ENCODE measurements at regions not wholly inside any gene's neighbourhood (a gene's known extent, or its start where the extent isn't known, plus 50 kb on each side); places are given as distances from the start of the nearest gene placed in this dataset.
A peak's percentile ranks its signal among the peaks of the same experiment; 100 is the strongest.
"Not testable (repeated sequence)": the region's sequence is repeated elsewhere in the genome, so short reads cannot be mapped to it uniquely, and the experiment has no call there.

DNA sequence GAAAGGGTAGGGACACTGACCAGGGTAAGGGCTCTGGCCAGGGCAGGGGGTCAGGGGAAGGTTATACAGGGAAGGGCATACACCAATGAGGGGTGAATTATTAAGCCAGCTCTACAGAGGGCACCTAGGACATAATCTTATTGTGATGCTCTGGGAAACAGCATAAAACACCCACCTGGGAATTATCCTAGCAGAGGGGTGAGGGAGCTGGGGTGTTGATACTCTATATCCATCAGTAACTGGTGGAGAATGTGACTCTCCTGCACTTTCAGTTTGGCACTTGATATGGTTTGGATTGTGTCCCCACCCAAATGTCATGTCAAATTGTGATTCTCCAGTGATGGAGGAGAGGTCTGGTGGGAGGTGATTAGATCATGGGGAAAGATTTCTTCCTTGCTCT is 291.2 kb downstream of the ASMT start:
- no peak for DNase-seq

DNA sequence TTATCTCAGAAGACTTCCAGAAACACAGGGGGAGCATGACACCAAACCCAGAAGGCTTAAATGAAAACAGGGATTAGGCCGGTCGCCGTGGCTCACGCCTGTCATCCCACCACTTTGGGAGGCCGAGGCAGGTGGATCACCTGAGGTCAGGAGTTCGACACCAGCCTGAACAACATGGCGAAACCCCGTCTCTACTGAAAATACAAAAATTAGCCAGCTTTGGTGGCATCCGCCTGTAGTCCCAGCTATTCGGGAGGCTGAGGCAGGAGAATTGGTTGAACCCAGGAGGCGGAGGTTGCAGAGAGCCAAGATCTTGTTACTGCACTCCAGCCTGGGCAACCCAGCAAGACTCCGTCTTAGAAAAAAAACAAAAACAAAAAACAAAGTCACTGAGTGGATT is 294.1 kb downstream of the ASMT start:
- DNase-seq = not testable (repeated sequence)

DNA sequence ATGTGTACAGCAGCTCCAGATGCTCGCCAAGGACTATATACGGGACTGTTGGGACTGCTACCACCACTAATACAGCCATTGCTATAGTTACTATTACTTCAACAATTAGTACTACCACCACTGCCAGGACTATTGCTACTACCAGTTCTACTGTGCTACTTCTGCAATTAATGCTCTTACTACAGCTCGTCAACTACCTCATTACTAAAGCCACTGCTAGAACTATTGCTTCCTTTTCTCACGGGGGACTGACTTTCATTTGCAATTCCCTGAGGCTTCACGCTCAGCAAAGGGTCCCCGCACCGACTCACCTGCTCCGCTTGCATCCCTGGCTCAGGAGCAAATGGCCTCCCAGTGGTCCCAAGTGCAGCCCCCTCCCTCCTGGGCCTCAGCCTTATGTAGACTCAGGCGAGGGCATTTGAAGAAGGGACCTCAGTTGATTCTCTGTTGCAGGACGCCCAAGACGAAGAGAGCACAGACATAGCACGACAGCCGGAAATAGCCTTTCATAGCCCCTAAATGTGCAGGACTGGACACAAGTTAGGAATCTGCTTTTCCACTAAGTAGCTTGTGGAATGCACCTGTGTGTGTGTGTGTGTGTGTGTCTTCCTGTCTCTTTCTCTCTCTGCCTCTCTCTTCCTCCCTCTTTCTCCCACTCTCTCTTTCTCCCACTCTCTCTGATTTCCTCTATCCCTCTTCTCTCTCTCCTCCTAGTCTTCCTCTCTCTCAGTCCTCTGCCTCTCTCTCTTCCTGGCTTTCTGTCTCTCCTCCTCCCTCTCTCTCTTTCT is 294.8 kb downstream of the ASMT start:
- DNase-seq = no peak

DNA sequence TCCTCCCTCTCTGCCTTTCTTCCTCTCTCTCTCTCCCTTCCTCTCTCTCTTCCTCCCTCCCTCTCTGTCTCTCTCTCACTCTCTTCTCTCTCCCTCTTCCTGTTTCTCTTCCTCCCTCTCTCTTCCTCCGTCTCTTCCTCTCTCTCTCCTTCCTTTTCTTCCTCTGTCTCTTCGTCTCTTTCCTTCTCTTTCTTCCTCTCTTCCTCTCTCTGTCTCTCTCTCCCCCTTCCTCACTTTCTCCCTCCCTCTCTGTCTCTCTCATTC is 295.3 kb downstream of the ASMT start:
- DNase-seq = no peak

DNA sequence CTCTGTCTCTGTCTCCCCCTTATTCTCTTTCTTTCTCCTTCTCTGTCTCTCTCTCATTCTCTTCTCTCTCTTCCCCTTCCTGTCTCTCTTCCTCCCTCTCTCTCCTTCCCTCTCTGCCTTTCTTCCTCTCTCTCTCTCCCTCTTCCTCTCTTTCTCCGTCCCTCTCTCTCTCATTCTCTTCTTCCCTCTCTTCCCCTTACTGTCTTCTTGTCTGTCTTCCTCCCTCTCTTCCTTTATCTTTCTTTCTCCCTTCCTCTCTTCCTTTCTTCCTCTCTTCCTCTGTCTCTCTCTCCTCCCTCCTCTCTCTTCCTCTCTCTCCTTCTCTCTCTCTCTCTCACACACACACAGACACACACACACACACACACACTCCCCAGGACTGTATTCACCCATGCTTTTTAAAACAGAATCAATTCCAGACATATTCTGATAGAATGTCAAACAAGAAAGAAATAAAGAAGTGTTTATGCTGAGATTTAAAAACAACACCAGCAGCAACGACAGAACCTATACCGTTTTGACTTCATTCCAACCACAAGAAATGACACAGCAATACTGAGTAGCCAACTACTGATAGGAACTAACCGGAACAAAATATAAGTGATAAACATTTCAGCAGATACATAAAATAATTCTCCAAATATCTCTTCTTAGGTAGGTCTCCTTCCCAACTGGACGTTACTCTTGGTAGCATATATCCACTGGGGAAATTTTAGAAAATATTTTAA is 296.7 kb downstream of the ASMT start:
- DNase-seq = no peak

DNA sequence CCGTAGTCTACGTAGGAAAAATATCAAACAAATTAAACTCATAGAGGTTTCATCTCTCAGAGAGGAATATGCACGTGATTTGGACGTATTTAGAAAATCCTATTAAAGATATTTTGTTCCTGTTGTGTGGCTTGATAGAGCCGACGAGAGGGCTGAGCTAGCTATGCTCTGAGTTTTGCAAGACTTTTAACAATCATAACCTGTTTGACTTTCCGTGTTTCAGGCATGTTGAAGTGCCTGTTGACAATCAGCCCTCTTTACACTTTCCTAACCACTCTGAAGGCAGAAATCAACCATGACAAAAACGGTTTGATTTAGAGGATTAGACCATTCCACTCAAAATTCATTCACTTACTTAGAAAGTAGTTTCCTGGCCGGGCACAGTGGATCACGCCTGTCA is 297.3 kb downstream of the ASMT start:
- DNase-seq = no peak

DNA sequence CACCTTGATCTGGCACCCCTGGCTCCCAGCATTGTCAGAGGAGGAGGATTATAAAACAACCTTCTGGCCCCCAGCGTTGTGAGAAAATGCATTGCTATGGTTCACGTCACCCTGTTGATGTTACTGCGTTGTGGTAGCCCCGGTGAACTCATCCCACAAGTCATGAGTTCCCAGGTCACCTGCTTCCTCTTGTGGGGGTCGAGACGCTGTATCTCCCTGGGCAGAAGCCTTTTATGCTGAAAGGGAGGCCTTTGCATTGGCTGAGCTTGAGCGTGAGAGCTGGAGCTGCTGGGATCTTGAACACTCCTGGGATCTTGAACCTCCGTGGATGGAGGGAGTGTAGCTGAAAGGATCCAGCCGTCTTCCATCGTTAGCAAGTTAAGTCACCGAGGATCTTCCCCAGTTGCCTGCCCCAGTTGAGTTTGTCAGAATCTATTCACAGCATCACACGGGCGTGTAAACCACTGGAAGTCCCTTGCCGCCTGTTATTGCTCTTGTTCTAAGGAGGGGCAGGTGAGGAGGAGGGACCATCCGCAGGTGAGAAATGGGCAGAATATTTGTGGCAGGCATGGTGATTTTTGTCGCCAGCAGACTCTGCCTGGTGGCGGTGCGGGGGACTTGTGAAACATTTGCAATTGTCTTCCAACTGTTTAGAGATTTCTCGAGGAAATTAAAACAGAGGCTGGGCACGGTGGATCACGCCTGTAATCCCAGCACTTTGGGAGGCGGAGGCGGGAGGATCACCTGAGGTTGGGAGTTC is 299.9 kb downstream of the ASMT start:
- DNase-seq = no peak

DNA sequence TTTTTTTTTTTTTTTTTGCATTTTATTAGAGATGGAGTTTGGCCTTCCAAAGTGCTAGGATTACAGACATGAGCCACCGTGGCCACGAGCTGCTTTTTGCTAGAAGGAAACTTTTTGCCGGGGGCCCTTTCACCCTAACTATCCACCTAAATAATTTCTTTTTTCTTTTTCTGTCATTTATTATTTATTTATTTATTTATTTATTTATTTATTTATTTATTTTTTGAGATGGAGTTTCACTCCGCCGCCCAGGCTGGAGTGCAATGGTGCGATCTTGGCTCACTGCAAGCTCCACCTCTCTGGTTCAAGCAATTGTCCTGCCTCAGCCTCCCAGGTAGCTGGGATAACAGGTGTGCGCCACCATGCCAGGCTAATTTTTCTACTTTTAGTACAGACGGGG is 303.9 kb downstream of the ASMT start:
- no peak for DNase-seq

DNA sequence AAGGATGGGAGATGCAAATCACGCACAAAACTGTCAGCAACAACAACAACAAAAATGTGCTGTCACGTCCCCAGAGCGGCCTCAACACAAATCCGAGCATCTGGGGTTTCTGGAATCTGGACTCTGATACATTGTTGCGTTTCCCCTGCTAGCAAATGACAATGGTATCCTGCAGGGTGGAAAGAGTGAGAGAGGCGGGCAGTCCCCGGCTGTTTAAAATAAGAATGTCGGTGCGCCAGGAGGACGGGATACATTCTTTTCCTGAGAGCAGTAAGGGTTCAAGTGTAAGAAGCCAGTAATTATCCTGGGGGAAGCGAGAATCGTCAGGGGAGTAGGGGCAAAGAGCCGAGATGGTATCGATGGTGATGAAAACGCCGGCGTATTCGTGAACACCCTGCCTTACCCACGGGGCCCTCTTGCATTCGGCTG is 310.2 kb downstream of the ASMT start:
- peak; percentile 77 for DNase-seq

DNA sequence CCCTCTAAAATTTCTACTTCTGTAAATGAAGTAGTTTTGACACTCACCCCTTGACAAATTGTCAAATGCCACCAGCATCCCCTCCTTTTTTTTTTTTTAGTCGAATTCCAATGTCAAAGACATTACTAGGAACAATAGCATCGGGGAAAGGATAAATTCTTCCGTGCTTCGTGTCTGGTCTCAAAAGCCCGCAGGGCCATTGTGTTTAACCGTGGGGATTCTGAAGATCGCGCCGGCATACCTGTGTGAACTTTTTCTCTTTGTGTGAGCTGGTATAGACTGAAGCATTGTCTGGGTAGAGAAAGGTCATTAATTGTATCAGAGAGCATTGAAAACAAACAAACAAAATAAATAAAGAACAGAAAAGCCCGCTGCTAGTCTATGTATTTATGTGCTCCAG is 313.9 kb downstream of the ASMT start:
- DNase-seq = no peak

DNA sequence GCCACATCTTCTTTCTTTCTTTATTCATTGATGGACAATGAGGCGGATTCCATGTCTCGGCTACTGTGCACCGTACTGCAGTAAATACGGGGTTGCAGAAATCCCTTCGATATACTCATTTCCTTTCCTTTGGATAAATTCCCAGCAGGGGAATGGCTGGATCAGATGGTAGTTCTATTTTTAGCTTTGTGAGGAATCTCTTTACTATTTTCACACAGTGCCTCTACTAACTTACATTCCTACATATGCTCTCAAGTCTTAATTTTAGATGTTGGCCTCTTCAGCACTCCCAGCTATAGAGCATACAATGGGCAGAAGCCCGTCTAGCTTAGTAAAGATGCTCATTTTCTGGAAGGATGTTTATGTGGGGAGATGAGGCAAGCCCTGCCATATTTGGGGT is 317.4 kb downstream of the ASMT start:
- DNase-seq = no peak

DNA sequence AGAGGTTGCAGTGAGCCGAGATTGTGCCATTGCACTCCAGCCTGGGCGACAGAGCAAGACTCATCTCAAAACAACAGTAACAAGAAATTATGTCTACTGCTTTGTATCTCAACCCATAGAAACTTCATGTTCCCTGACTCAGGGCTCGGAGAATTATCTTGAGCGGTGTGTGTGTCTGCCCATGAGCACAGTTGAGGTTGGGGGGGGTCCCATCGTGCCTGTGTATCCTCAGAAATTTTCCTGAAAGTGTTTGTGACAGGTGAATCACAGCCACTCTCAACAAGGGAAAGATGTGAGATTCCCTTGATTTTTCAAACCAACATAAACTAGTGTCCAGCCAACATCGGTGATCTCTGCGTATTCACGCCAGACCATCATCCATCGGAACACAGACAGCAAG is 319.1 kb downstream of the ASMT start:
- DNase-seq = no peak

DNA sequence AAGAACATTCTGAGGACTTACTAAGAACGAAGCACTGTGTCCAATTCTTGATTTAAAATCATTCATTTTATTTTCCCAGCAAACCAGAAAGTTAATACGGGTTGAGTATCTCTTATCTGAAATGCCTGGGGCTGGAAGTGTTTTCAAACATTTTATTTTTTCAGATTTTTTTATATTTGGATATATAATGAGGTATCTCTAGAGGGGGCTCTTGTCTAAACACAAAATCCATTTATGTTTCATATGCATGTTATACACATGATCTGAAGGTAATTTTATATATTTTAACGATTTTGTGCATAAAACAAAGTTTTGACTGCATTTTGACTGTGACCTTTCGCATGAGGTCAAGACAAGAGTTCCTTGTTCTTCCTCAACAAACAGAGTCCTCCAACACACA is 320.9 kb downstream of the ASMT start:
- DNase-seq = no peak

DNA sequence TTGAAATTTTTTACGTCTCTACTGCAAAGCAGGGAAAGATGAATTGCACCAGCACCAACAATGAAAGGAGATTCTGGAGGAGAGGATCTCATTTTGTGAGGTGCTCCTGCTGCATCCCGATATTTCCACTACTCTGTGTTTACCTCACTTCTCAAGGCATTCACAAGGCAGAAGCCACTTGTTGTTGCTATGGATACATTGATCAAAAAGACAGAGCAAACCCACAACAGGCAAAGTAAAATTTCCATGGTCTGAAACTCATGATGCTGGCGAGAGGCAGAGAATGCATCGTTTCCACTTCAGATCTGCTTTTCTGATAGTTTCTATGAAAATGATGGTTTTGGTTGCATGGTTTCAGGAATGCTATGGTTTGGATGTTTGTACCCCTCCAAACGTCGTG is 323.3 kb downstream of the ASMT start:
- DNase-seq = no peak

DNA sequence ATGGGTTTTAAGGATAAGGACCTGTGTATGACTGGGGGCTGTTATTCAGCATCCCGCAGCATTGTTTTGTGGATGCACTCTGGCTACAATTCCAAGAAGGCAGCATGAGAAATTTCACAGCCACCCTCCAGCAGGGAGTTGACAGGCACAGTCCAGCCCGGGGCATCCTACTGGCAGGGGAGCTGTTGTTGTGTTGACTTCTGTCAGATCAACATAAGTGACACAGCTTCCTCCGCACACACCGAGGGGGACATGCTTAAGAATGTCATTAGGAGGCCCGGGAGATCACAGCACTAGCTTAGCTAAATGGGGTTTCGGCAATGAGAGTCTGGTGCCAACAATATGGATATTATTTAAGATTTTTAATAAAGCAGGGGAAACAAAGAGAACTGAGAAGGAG is 326.5 kb downstream of the ASMT start:
- no peak for DNase-seq

DNA sequence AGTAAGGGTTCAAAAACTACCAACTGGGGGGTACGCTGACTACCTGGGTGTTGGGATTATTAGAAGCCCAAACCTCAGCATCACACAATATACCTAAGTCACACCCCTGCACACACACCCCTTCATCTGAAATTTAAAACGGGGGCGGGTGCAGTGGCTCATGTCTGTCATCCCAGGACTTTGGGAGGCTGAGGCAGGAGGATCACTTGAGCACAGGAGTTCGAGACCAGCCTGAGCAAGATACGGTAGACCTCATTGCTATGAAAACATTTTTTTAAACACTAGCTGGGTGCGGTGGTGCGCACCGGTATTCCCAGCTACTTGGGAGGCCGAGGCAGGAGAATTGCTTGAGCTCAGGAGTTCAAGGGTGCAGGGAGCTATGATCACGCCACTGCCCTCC is 331.0 kb downstream of the ASMT start:
- DNase-seq = no peak

DNA sequence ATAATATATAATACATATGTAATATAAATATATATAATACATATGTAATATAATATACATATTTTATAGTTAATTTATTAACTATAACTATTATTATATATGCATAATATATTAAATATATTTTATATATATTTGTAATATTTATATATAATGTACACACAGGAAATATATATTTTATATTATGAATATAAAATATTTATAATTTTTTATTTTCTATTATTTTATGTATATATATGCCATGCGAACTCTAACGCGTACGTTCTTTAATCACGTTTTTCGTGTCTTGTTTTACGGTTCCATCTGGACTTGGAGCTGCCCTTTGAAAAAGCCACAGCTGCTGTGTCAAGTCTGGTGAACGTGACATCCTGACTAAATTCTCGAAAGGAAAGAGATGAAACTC is 332.1 kb downstream of the ASMT start:
- DNase-seq = no peak

All from islet precursor cell (in vitro differentiated cells).